Right atrium auricular region (tissue), 2 donors: ENCODE measurements at regions not wholly inside any gene's neighbourhood (a gene's known extent, or its start where the extent isn't known, plus 50 kb on each side); places are given as distances from the start of the nearest gene placed in this dataset.

Source experiments
- DNase-seq: peaks from one replicate; pipeline ENCODE4 v3.0.0-alpha.2; 2019; ENCODE audit warnings: low spot score
- H3K27ac ChIP-seq, 2 donors: fragments of 200-600 bp; sonication (generic); 1 replicate in 1 of 2; 2 replicates in 1 of 2; pipeline ENCODE4 v1.5.1; 2016 to 2019
- H3K27me3 ChIP-seq, 2 donors: fragments of 200-600 bp; sonication (generic); one replicate each; pipeline versions ENCODE4 v1.5.1 to v1.6.0; 2017 to 2019
- H3K36me3 ChIP-seq: fragments of 200-600 bp; sonication (generic); one replicate; pipeline ENCODE4 v1.5.1; 2016
- H3K4me1 ChIP-seq, 2 donors: fragments of 200-600 bp; sonication (generic); one replicate each; pipeline versions ENCODE4 v1.5.1 to v1.6.0; 2017 to 2019
- H3K4me3 ChIP-seq, 2 donors: fragments of 200-600 bp; sonication (generic); 1 replicate in 1 of 2; 2 replicates in 1 of 2; pipeline ENCODE4 v1.5.1; 2017 to 2019; ENCODE audit warnings: mild to moderate bottlenecking in 1 of 2, moderate library complexity in 1 of 2
- H3K9me3 ChIP-seq, 2 donors: fragments of 200-600 bp; sonication (generic); one replicate each; pipeline ENCODE4 v1.5.1; 2019
- TF ChIP-seq, protein P1 (sequence below), 2 donors: fragments of 200-600 bp; sonication (generic); IDR thresholded peaks; one replicate each; pipeline ENCODE4 v1.5.1; 2019; ENCODE audit warnings: antibody characterized with exemption in 2 of 2

DNA sequence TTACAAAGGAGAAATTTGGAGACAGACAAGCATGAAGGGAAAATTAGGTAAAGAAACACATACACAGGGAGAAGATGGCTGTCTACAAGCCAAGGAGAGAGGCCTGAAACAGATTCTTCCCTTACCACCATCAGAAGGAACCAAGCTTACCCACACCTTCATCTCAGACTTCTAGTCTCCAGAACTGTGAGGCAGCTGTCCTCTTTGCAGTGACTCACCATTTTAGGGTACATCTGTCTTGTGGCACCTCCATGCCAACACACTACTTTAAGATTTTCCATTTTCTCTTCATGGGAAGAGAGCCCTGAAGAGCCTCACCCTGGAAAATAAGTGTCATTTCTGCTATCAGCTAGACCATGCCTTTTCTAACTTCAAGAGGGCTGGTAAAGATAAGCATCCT lies 369.3 kb downstream of the FRK start:
- Histone ChIP-seq H3K27me3 (no peaks in the 10 kb centered on the region), H3K36me3 (no peaks in the 10 kb centered on the region), H3K27ac (no peak overlapping the region), H3K9me3 (no peaks in the 10 kb centered on the region), H3K4me3 (no peak overlapping the region), H3K4me1 (no peaks in the 10 kb centered on the region)
- TF ChIP-seq, protein P1, sequence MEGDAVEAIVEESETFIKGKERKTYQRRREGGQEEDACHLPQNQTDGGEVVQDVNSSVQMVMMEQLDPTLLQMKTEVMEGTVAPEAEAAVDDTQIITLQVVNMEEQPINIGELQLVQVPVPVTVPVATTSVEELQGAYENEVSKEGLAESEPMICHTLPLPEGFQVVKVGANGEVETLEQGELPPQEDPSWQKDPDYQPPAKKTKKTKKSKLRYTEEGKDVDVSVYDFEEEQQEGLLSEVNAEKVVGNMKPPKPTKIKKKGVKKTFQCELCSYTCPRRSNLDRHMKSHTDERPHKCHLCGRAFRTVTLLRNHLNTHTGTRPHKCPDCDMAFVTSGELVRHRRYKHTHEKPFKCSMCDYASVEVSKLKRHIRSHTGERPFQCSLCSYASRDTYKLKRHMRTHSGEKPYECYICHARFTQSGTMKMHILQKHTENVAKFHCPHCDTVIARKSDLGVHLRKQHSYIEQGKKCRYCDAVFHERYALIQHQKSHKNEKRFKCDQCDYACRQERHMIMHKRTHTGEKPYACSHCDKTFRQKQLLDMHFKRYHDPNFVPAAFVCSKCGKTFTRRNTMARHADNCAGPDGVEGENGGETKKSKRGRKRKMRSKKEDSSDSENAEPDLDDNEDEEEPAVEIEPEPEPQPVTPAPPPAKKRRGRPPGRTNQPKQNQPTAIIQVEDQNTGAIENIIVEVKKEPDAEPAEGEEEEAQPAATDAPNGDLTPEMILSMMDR (IDR thresholded peaks at IDR 0.05) = no peak
- DNase-seq = no peak

- TF ChIP-seq, protein P1 (IDR thresholded peaks at IDR 0.05) = no peak
- no peaks in the 10 kb centered on the region for H3K4me1 ChIP-seq
- no peak for DNase-seq
- H3K9me3 ChIP-seq = no peaks in the 10 kb centered on the region
- no peaks in the 10 kb centered on the region for H3K36me3 ChIP-seq
- no peak overlapping the region for H3K4me3 ChIP-seq
- H3K27ac ChIP-seq = no peak overlapping the region
- no peaks in the 10 kb centered on the region for H3K27me3 ChIP-seq
Observed at GRCh38 chr6:115690854-115691253, 369.8 kb downstream of the FRK start.

- Histone ChIP-seq H3K27me3 (no peaks in the 10 kb centered on the region), H3K4me1 (no peaks in the 10 kb centered on the region), H3K27ac (no peak overlapping the region), H3K9me3 (no peaks in the 10 kb centered on the region), H3K36me3 (no peaks in the 10 kb centered on the region), H3K4me3 (no peak overlapping the region)
- TF ChIP-seq, protein P1 (IDR thresholded peaks at IDR 0.05) = no peak
- DNase-seq = no peak
Observed at GRCh38 chr6:115681978-115682775, 378.5 kb downstream of the FRK start.

- H3K4me1 ChIP-seq = no peaks in the 10 kb centered on the region
- TF ChIP-seq, protein P1 (IDR thresholded peaks at IDR 0.05) = no peak
- no peaks in the 10 kb centered on the region for H3K9me3 ChIP-seq
- no peak for DNase-seq
- H3K27ac ChIP-seq = no peak overlapping the region
- H3K36me3 ChIP-seq = no peaks in the 10 kb centered on the region
- no peak overlapping the region for H3K4me3 ChIP-seq
- H3K27me3 ChIP-seq = no peaks in the 10 kb centered on the region
Observed at GRCh38 chr6:115680621-115681020, 380.1 kb downstream of the FRK start.

- Histone ChIP-seq H3K9me3 (no peaks in the 10 kb centered on the region), H3K4me3 (no peak overlapping the region), H3K4me1 (no peaks in the 10 kb centered on the region), H3K36me3 (no peaks in the 10 kb centered on the region), H3K27ac (no peak overlapping the region), H3K27me3 (no peaks in the 10 kb centered on the region)
- no peak for DNase-seq
- TF ChIP-seq, protein P1 (IDR thresholded peaks at IDR 0.05) = no peak
Observed at GRCh38 chr6:115677198-115677597, 383.5 kb downstream of the FRK start.

GRCh38 chr6:115675443-115675842 lies 385.2 kb downstream of the FRK start:
- Histone ChIP-seq H3K4me3 (no peak overlapping the region), H3K36me3 (no peaks in the 10 kb centered on the region), H3K27ac (no peak overlapping the region), H3K27me3 (no peaks in the 10 kb centered on the region), H3K9me3 (no peaks in the 10 kb centered on the region), H3K4me1 (no peaks in the 10 kb centered on the region)
- no peak for DNase-seq
- TF ChIP-seq, protein P1 (IDR thresholded peaks at IDR 0.05) = no peak
